Testis (tissue), 2 donors: ENCODE measurements at regions not wholly inside any gene's neighbourhood (a gene's known extent, or its start where the extent isn't known, plus 50 kb on each side); places are given as distances from the start of the nearest gene placed in this dataset.

Experiments
- DNase-seq: peaks from one replicate; pipeline ENCODE4 v3.0.0-alpha.2; 2019
- H3K27ac ChIP-seq, 2 donors: fragments of 200-600 bp; sonication (generic); one replicate each; pipeline ENCODE4 v1.5.1; 2019
- H3K27me3 ChIP-seq: fragments of 200-600 bp; sonication (generic); one replicate; pipeline ENCODE4 v1.5.1; 2019
- H3K36me3 ChIP-seq: fragments of 200-600 bp; sonication (generic); one replicate; pipeline ENCODE4 v1.5.1; 2017; ENCODE audit warnings: low read depth; ENCODE audit errors: missing control alignments
- H3K4me1 ChIP-seq: fragments of 200-600 bp; sonication (generic); one replicate; pipeline ENCODE4 v1.5.1; 2019
- H3K4me3 ChIP-seq, 2 donors: fragments of 200-600 bp; sonication (generic); one replicate each; pipeline ENCODE4 v1.5.1; 2017 to 2019
- H3K9me3 ChIP-seq: fragments of 200-600 bp; sonication (generic); one replicate; pipeline ENCODE4 v1.5.1; 2017
- CTCF ChIP-seq, 3 experiments: fragments of 450-650 bp in 2 of 3; fragments of 200-600 bp in 1 of 3; sonication (generic) in 1 of 3; IDR thresholded peaks; one replicate each; pipeline ENCODE4 v1.5.1; 2016 to 2019; ENCODE audit warnings: antibody characterized with exemption in 3 of 3, mild to moderate bottlenecking in 2 of 3, moderate library complexity in 1 of 3
- POLR2A ChIP-seq: fragments of 450-650 bp; IDR thresholded peaks from one replicate; pipeline ENCODE4 v1.6.1; 2017; ENCODE audit warnings: antibody characterized with exemption, mild to moderate bottlenecking, moderate library complexity
- WGBS, 2 donors: methylation state at CpG; one replicate each; pipeline ENCODE4 v1.1.5; 2018; 5-methylcytosine and 5-hydroxymethylcytosine counted together
- intact Hi-C: fragments of 100-400 bp; cut with DNase I; formaldehyde crosslinking; loops from one replicate; pipeline ENCODE4 v1.15.1; 2023; ENCODE audit warnings: low total_unique reads

- no peaks in the 10 kb centered on the region for H3K9me3 ChIP-seq
- no peak for DNase-seq
- no peaks in the 10 kb centered on the region for H3K4me1 ChIP-seq
- H3K27ac ChIP-seq: peak overlapping the region; percentile 97 to 99
- TF ChIP-seq POLR2A (no peak), CTCF (IDR thresholded peaks at IDR 0.05) (no peak)
- H3K4me3 ChIP-seq: peak overlapping the region; percentile 58 to 88
- no peaks in the 10 kb centered on the region for H3K27me3 ChIP-seq
- H3K36me3 ChIP-seq: no peaks in the 10 kb centered on the region
- 4 to 6% methylated on average over 13 to 14 of the region's 14 CpGs for WGBS, 2 donors
- intact Hi-C loops: no loop called here
Measured at GRCh38 chr12:25384893-25385248, 134.1 kb upstream of the KRAS start.

DNA sequence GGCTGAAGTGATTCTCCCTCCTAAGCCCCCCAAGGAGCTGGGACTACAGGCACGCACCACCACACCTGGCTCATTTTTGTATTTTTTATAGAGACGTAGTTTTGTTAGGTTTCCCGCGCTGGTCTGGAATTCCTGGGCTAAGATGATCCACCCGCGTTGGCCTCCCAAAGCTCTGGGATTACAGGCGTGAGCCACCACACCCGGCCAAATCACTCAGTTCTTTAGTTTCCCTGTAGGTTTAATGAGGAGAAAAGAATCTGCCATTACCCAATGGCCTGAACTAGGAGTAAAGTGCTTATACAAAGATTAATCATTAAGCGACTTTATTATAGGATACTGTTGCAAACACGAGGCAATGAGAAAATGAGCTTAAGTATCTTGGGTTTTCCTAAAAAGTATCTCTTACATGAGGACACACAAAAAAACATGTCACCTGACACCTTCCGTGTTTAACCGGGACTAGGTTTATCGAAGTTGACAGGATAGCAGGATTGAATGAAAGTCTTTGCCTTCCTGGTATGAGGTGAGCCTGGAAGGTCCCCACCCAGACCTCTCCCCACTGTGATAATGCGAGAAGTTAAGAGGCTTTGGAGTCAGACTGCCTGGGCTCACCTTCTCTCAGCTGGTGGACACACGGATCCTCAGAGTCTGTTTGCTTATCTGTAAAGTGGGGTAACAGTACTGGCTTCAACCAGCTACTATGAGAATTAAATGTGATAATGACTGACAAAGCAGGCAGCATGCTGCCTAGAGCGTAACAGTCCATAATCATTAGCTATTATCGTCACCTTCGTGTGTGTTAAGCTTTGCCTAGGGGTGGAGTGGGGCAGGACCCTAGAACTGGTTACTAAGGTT lies 133.5 kb upstream of the KRAS start:
- DNase-seq: no peak
- peak overlapping the region; percentile 97 to 99 for H3K27ac ChIP-seq
- H3K4me3 ChIP-seq: peak overlapping the region in 1 of 2 donors; percentile 88
- TF ChIP-seq CTCF (IDR thresholded peaks at IDR 0.05) (no peak), POLR2A (no peak)
- no peaks in the 10 kb centered on the region for H3K4me1 ChIP-seq
- intact Hi-C loops: no loop called here
- H3K9me3 ChIP-seq: no peaks in the 10 kb centered on the region
- 73 to 76% methylated on average over 16 to 18 of the region's 18 CpGs for WGBS, 2 donors
- no peaks in the 10 kb centered on the region for H3K36me3 ChIP-seq
- H3K27me3 ChIP-seq: no peaks in the 10 kb centered on the region

DNA sequence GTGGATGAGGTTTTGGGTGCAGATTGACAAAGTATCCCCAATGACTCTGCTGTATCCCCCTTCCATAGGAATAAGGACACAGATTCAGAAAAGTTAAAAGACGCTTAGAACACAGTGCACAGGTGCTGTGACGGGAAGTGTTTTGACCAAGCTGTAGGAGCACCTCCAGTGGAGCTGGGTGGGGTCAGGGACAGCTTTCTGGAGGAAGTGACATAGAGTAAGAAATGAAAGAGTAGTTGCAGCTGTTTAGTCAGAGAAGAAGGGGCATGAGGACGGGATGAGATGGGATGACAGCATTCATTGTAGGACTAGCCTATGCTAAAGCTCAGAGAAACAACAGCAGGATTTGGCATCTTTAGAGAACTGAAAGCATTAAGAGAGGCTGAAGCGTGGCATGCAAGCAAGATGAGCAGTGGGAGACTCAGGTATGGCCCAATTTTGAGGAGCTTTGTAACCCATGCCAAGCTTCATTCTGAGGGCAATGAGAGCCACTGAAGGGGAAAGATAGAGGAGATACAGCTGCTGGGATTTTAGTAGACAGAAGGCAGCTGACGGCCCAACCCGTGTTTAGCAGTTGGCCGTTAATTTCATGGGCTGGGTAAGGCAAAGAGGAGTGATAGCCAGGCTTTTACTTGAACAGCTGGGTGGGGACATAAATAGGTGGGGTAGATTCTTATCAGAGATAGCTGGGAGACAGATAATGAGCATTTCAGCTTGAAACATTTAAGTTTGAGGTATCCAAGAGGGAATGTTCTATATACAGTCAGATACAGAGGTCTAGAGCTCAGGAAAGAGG lies 131.8 kb upstream of the KRAS start:
- H3K36me3 ChIP-seq: no peaks in the 10 kb centered on the region
- no peak for TF ChIP-seq POLR2A
- no peak for TF ChIP-seq CTCF (IDR thresholded peaks at IDR 0.05)
- no peak for DNase-seq
- no peak overlapping the region for H3K4me3 ChIP-seq
- H3K4me1 ChIP-seq: no peaks in the 10 kb centered on the region
- H3K27ac ChIP-seq: no peak overlapping the region
- no peaks in the 10 kb centered on the region for H3K9me3 ChIP-seq
- intact Hi-C loops: no loop called here
- WGBS, 2 donors: 86 to 87% methylated on average over 7 of the region's 7 CpGs
- no peaks in the 10 kb centered on the region for H3K27me3 ChIP-seq

DNA sequence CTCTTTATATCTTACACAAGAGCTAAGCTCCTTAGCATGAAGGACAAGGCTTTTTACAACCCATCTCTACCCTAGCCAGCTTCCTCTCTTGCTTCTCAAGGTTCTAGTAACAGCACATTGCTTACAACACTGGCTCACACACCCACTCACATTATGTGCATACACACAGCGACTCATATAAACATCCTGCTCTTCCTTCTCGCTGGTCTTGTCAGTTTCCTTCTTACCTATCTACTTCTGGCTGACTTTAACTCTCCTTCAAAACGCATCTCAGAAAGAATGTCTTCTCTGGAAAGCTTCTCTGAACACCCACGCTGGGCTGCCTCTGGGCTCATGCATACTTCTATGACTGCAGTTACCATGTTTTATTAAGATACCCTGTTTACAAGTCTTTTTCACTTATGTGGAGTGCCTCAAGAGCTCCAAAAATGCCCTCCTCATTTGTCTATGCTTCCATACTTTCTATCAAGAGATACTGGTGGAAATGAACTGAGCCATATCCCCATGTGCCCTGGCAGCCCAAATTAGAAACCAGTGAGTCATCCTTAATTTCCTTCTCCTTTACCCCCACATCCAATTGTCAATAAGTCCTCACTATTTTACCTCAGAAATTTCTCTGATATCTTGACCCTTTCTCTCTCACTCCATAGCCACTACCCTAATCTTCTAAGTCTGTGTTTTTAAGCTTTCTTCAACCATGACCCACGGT lies 126.9 kb upstream of the KRAS start:
- 63 to 82% methylated on average over 5 of the region's 5 CpGs for WGBS, 2 donors
- no peak overlapping the region for H3K27ac ChIP-seq
- intact Hi-C loops: no loop called here
- no peaks in the 10 kb centered on the region for H3K27me3 ChIP-seq
- H3K36me3 ChIP-seq: no peaks in the 10 kb centered on the region
- no peak for DNase-seq
- no peaks in the 10 kb centered on the region for H3K4me1 ChIP-seq
- no peak overlapping the region for H3K4me3 ChIP-seq
- TF ChIP-seq POLR2A (no peak), CTCF (IDR thresholded peaks at IDR 0.05) (no peak)
- no peaks in the 10 kb centered on the region for H3K9me3 ChIP-seq
